DND-41 (cell line): ENCODE measurements at regions not wholly inside any gene's neighbourhood (a gene's known extent, or its start where the extent isn't known, plus 50 kb on each side); places are given as distances from the start of the nearest gene placed in this dataset.

Experiments used
- ATAC-seq: fragments of 200-7000 bp; cut with Tn5 transposase; 3 replicates; pipeline ENCODE4 v1.9.1; 2021; ENCODE audit warnings: low read depth; ENCODE audit not compliant: insufficient read depth
- DNase-seq: peaks from one replicate; pipeline ENCODE4 v3.0.0-alpha.2; 2020
- H2AFZ ChIP-seq: 2 replicates; pipeline ENCODE4 v1.6.0; 2012; ENCODE audit warnings: low read depth, low read length
- H3K27ac ChIP-seq: 2 replicates; pipeline ENCODE4 v1.5.1; 2012; ENCODE audit warnings: low read length, inconsistent platforms
- H3K27me3 ChIP-seq: fragments of 200-600 bp; sonication (generic); 2 replicates; pipeline ENCODE4 v1.6.0; 2012; ENCODE audit warnings: low read length, mild to moderate bottlenecking, inconsistent platforms; ENCODE audit not compliant: insufficient read depth, poor library complexity
- H3K36me3 ChIP-seq: 2 replicates; pipeline ENCODE4 v1.5.1; 2012; ENCODE audit warnings: low read length, inconsistent platforms; ENCODE audit not compliant: insufficient read depth
- H3K4me1 ChIP-seq: 2 replicates; pipeline ENCODE4 v1.5.1; 2012; ENCODE audit warnings: mild to moderate bottlenecking, low read length; ENCODE audit not compliant: insufficient read depth
- H3K4me2 ChIP-seq: 2 replicates; pipeline ENCODE4 v1.6.0; 2012; ENCODE audit warnings: mild to moderate bottlenecking, moderate library complexity, low read length, inconsistent platforms; ENCODE audit not compliant: insufficient read depth
- H3K4me3 ChIP-seq, 2 experiments: fragments of 200-600 bp in 1 of 2; shearing (Covaris generic) in 1 of 2; 2 replicates each; pipeline ENCODE4 v1.5.1; 2012 to 2016; ENCODE audit warnings: inconsistent platforms in 2 of 2, low read length in 2 of 2, mild to moderate bottlenecking in 2 of 2, low read depth in 1 of 2, moderate library complexity in 1 of 2
- H3K79me2 ChIP-seq: 2 replicates; pipeline ENCODE4 v1.6.0; 2012; ENCODE audit warnings: low read length, inconsistent platforms; ENCODE audit not compliant: insufficient read depth
- H3K9ac ChIP-seq: 2 replicates; pipeline ENCODE4 v1.6.0; 2012; ENCODE audit warnings: low read depth, mild to moderate bottlenecking, inconsistent platforms, low read length, moderate library complexity
- H3K9me3 ChIP-seq: 2 replicates; pipeline ENCODE4 v1.5.1; 2012; ENCODE audit warnings: low read length, moderate library complexity, mild to moderate bottlenecking, inconsistent platforms; ENCODE audit not compliant: insufficient read depth, severe bottlenecking
- H4K20me1 ChIP-seq: 2 replicates; pipeline ENCODE4 v1.6.0; 2012; ENCODE audit warnings: low read length; ENCODE audit not compliant: insufficient read depth
- CTCF ChIP-seq: IDR thresholded peaks from 2 replicates; pipeline ENCODE4 v1.5.1; 2012; ENCODE audit warnings: borderline replicate concordance, low read length, moderate library complexity, mild to moderate bottlenecking; ENCODE audit not compliant: poor library complexity, severe bottlenecking; ENCODE audit errors: extremely low read depth
- EZH2 ChIP-seq: IDR thresholded peaks from 3 replicates; pipeline ENCODE4 v1.6.1; 2012; ENCODE audit warnings: borderline replicate concordance, low read depth, mild to moderate bottlenecking, moderate library complexity, low read length, inconsistent platforms; ENCODE audit not compliant: severe bottlenecking

GRCh38 chr12:88802096-88802706, 221.9 kb upstream of the KITLG start:
- Histone ChIP-seq H3K9me3 (no peaks in the 10 kb centered on the region), H3K4me1 (no peaks in the 10 kb centered on the region), H4K20me1 (no peaks in the 10 kb centered on the region), H3K4me2 (no peak overlapping the region), H3K79me2 (no peaks in the 10 kb centered on the region), H3K9ac (no peak overlapping the region), H3K4me3 (no peak overlapping the region), H2AFZ (no peak overlapping the region), H3K36me3 (no peaks in the 10 kb centered on the region), H3K27me3 (no peaks in the 10 kb centered on the region), H3K27ac (no peak overlapping the region)
- no peak for DNase-seq
- TF ChIP-seq EZH2: no peak
- no peak for TF ChIP-seq CTCF
- ATAC-seq: no peak

GRCh38 chr12:88801227-88802095, 221.2 kb upstream of the KITLG start:
- Histone ChIP-seq H4K20me1 (no peaks in the 10 kb centered on the region), H3K4me2 (no peak overlapping the region), H3K4me1 (no peaks in the 10 kb centered on the region), H3K79me2 (no peaks in the 10 kb centered on the region), H3K9me3 (no peaks in the 10 kb centered on the region), H3K27ac (no peak overlapping the region), H3K36me3 (no peaks in the 10 kb centered on the region), H3K4me3 (no peak overlapping the region), H2AFZ (no peak overlapping the region), H3K27me3 (no peaks in the 10 kb centered on the region), H3K9ac (no peak overlapping the region)
- no peak for ATAC-seq
- TF ChIP-seq EZH2 (no peak), CTCF (no peak)
- no peak for DNase-seq

GRCh38 chr12:88793096-88793495, 212.8 kb upstream of the KITLG start:
- TF ChIP-seq EZH2 (no peak), CTCF (no peak)

More at GRCh38 chr12:88793096-88793495, 212.8 kb upstream of the KITLG start:
- Histone ChIP-seq H3K4me2 (no peak overlapping the region), H4K20me1 (no peaks in the 10 kb centered on the region), H3K79me2 (no peaks in the 10 kb centered on the region), H3K27me3 (no peaks in the 10 kb centered on the region), H3K9ac (no peak overlapping the region), H3K36me3 (no peaks in the 10 kb centered on the region), H3K27ac (no peak overlapping the region), H3K4me1 (no peaks in the 10 kb centered on the region), H2AFZ (no peak overlapping the region), H3K9me3 (peaks cover 2% of the 10 kb centered on the region), H3K4me3 (no peak overlapping the region)
- ATAC-seq (no peak), DNase-seq (no peak)
